Cardiac muscle cell (in vitro differentiated cells and primary cell): ENCODE measurements at regions not wholly inside any gene's neighbourhood (a gene's known extent, or its start where the extent isn't known, plus 50 kb on each side); places are given as distances from the start of the nearest gene placed in this dataset.
A peak's percentile ranks its signal among the peaks of the same experiment; 100 is the strongest.

ENCODE experiments used
- DNase-seq, 2 donors: peaks; one replicate each; pipeline versions ENCODE4 v3.0.0 to v3.0.0-alpha.2; 2010 to 2017; ENCODE audit warnings: low read depth in 1 of 2, low spot score in 1 of 2
- H3K27ac ChIP-seq: fragments of 200-600 bp; sonication (generic); 2 replicates; pipeline ENCODE4 v1.5.1; 2016
- H3K27me3 ChIP-seq: fragments of 200-600 bp; sonication (generic); 2 replicates; pipeline ENCODE4 v1.6.0; 2016; ENCODE audit warnings: control low read depth
- H3K36me3 ChIP-seq: fragments of 200-600 bp; sonication (generic); 2 replicates; pipeline ENCODE4 v1.5.1; 2016; ENCODE audit warnings: control low read depth
- H3K4me1 ChIP-seq: fragments of 200-600 bp; sonication (generic); 2 replicates; pipeline ENCODE4 v1.8.1; 2017; ENCODE audit warnings: low read depth, mild to moderate bottlenecking, mixed run types
- H3K4me3 ChIP-seq: fragments of 200-600 bp; sonication (generic); 2 replicates; pipeline ENCODE4 v1.5.1; 2016; ENCODE audit warnings: mild to moderate bottlenecking
- H3K9me3 ChIP-seq: fragments of 200-600 bp; sonication (generic); 2 replicates; pipeline ENCODE4 v1.5.1; 2017; ENCODE audit warnings: low read depth, mild to moderate bottlenecking, control low read depth
- CTCF ChIP-seq: IDR thresholded peaks from 2 replicates; pipeline ENCODE4 v1.5.1; 2012; ENCODE audit warnings: low read depth, mild to moderate bottlenecking, low read length

GRCh38 chr10:4247379-4247778 lies 462.4 kb upstream of the KLF6 start:
- no peaks in the 10 kb centered on the region for H3K36me3 ChIP-seq
- no peaks in the 10 kb centered on the region for H3K27me3 ChIP-seq
- H3K9me3 ChIP-seq: no peaks in the 10 kb centered on the region
- H3K4me3 ChIP-seq: no peak overlapping the region
- no peak overlapping the region for H3K27ac ChIP-seq
- peak in 1 of 2 donors; percentile 49 for DNase-seq
- H3K4me1 ChIP-seq: peaks cover 16% of the 10 kb centered on the region
- no peak for TF ChIP-seq CTCF

GRCh38 chr10:4246881-4247358 lies 461.9 kb upstream of the KLF6 start:
- DNase-seq: peak in 1 of 2 donors; percentile 88
- H3K36me3 ChIP-seq: no peaks in the 10 kb centered on the region
- H3K4me1 ChIP-seq: peaks cover 20% of the 10 kb centered on the region
- no peaks in the 10 kb centered on the region for H3K9me3 ChIP-seq
- TF ChIP-seq CTCF: no peak
- no peak overlapping the region for H3K27ac ChIP-seq
- H3K27me3 ChIP-seq: no peaks in the 10 kb centered on the region
- H3K4me3 ChIP-seq: no peak overlapping the region

GRCh38 chr10:4243651-4244050 lies 458.6 kb upstream of the KLF6 start:
- H3K27me3 ChIP-seq: no peaks in the 10 kb centered on the region
- TF ChIP-seq CTCF: no peak
- H3K27ac ChIP-seq: peak overlapping the region; percentile 79
- no peaks in the 10 kb centered on the region for H3K36me3 ChIP-seq
- no peaks in the 10 kb centered on the region for H3K9me3 ChIP-seq
- no peak overlapping the region for H3K4me3 ChIP-seq
- peak in 1 of 2 donors; percentile 98 for DNase-seq
- peaks cover 29% of the 10 kb centered on the region for H3K4me1 ChIP-seq

GRCh38 chr10:4243169-4243568 lies 458.2 kb upstream of the KLF6 start:
- Histone ChIP-seq H3K4me3 (no peak overlapping the region), H3K9me3 (no peaks in the 10 kb centered on the region), H3K27me3 (no peaks in the 10 kb centered on the region), H3K36me3 (no peaks in the 10 kb centered on the region), H3K27ac (peak overlapping the region; percentile 79), H3K4me1 (peaks cover 29% of the 10 kb centered on the region)
- no peak for TF ChIP-seq CTCF
- DNase-seq: no peak

- Histone ChIP-seq H3K27ac (peak overlapping the region; percentile 79), H3K27me3 (no peaks in the 10 kb centered on the region), H3K9me3 (no peaks in the 10 kb centered on the region), H3K4me1 (peaks cover 29% of the 10 kb centered on the region), H3K36me3 (no peaks in the 10 kb centered on the region), H3K4me3 (no peak overlapping the region)
- peak; percentile 11 to 83 for DNase-seq
- TF ChIP-seq CTCF: no peak
These were observed 457.6 kb upstream of the KLF6 start for GRCh38 chr10:4242561-4243035.
